K562 (cell line): ENCODE measurements at regions not wholly inside any gene's neighbourhood (a gene's known extent, or its start where the extent isn't known, plus 50 kb on each side); places are given as distances from the start of the nearest gene placed in this dataset.

ENCODE experiments used
- ATAC-seq: fragments of 200-7000 bp; cut with Tn5 transposase; 3 replicates; pipeline ENCODE4 v1.9.1; 2020; ENCODE audit warnings: moderate library complexity
- BruUV-seq: library from RNA; stranded (reverse); fragments of 400-500 nt; replicated peaks from 2 replicates; lab custom pipeline; 2021; lab: Mats Ljungman, UMichigan
- CTCF ChIA-PET: fragments of 300-600 bp; formaldehyde crosslinking; extraction: SDS; loops from one replicate; lab custom pipeline; 2021; ENCODE audit warnings: low intra/inter-chr PET ratio; lab: Yijun Ruan, JAX
- POLR2A ChIA-PET: fragments of 300-600, 350-650 bp; sonication (Branson Sonifier 250); formaldehyde crosslinking; extraction: SDS; loops from one replicate; lab custom pipeline; 2021; ENCODE audit warnings: antibody characterized with exemption, inconsistent platforms; lab: Yijun Ruan, JAX
- DNase-seq, 4 experiments: peaks; one replicate each; pipeline versions ENCODE4 v3.0.0 to v3.0.0-alpha.2; 2011 to 2018; ENCODE audit warnings: low spot score in 3 of 4, mixed read lengths in 3 of 4; ENCODE audit errors: extremely low read depth in 1 of 4
- FAIRE-seq: peaks from 2 replicates; lab custom pipeline; 2011; peaks lifted over from hg19 to GRCh38; lab: Jason Lieb, UNC
- H2AFZ ChIP-seq: 2 replicates; pipeline ENCODE4 v1.6.0; 2011; ENCODE audit warnings: low read depth, low read length, control low read depth, inconsistent platforms
- H3K27ac ChIP-seq: fragments of 200-600 bp; 3 replicates; pipeline ENCODE4 v1.8.0; 2011; ENCODE audit warnings: low read depth, mild to moderate bottlenecking, control low read depth, inconsistent platforms, low read length, moderate library complexity, mixed read lengths; ENCODE audit errors: extremely low read depth
- H3K27me3 ChIP-seq, 2 experiments: fragments of 300-600 bp in 1 of 2; 2 replicates in 1 of 2; 3 replicates in 1 of 2; pipeline versions ENCODE4 v1.6.0 to v1.8.0; 2011; ENCODE audit warnings: inconsistent platforms in 2 of 2, low read length in 2 of 2, mild to moderate bottlenecking in 1 of 2, mixed read lengths in 1 of 2, moderate library complexity in 1 of 2; ENCODE audit not compliant: control insufficient read depth in 2 of 2, insufficient read depth in 2 of 2
- H3K36me3 ChIP-seq: fragments of 300-600 bp; 3 replicates; pipeline ENCODE4 v1.8.0; 2011; ENCODE audit warnings: mild to moderate bottlenecking, low read length, inconsistent platforms; ENCODE audit not compliant: control insufficient read depth, insufficient read depth
- H3K4me1 ChIP-seq, 2 experiments: fragments of 200-600 bp in 1 of 2; replicated peaks in 1 of 2; 2 replicates in 1 of 2; 3 replicates in 1 of 2; pipeline versions ENCODE4 v1.5.1 to v1.8.0; 2011; ENCODE audit warnings: inconsistent platforms in 2 of 2, low read length in 2 of 2, mild to moderate bottlenecking in 1 of 2, mixed read lengths in 1 of 2, moderate library complexity in 1 of 2; ENCODE audit not compliant: control insufficient read depth in 2 of 2, insufficient read depth in 2 of 2
- H3K4me2 ChIP-seq: 2 replicates; pipeline ENCODE4 v1.6.1; 2011; ENCODE audit warnings: low read length, control low read depth, inconsistent platforms, mixed read lengths; ENCODE audit not compliant: insufficient read depth
- H3K4me3 ChIP-seq: fragments of 200-600 bp; sonication (generic), shearing (Covaris generic); 2 replicates; pipeline ENCODE4 v1.5.1; 2016; ENCODE audit warnings: control low read depth, inconsistent platforms
- H3K79me2 ChIP-seq: fragments of 200-600 bp; 3 replicates; pipeline ENCODE4 v1.8.0; 2011; ENCODE audit warnings: low read length, inconsistent platforms; ENCODE audit not compliant: control insufficient read depth, insufficient read depth
- H3K9ac ChIP-seq, 2 experiments: 2 replicates each; pipeline versions ENCODE4 v1.6.0 to v1.6.1; 2011; ENCODE audit warnings: low read depth in 2 of 2, low read length in 2 of 2, control low read depth in 1 of 2, inconsistent platforms in 1 of 2, mild to moderate bottlenecking in 1 of 2, mixed read lengths in 1 of 2; ENCODE audit not compliant: insufficient read depth in 1 of 2
- H3K9me1 ChIP-seq: one replicate; pipeline ENCODE4 v1.6.0; 2011; ENCODE audit warnings: inconsistent platforms, mild to moderate bottlenecking, low read length, moderate library complexity; ENCODE audit not compliant: control insufficient read depth, insufficient read depth
- H3K9me3 ChIP-seq: replicated peaks from 2 replicates; pipeline ENCODE4 v1.5.1; 2011; ENCODE audit warnings: low read depth, low read length, inconsistent platforms; ENCODE audit not compliant: control insufficient read depth, insufficient read depth
- H4K20me1 ChIP-seq: replicated peaks from 2 replicates; pipeline ENCODE4 v1.6.1; 2011; ENCODE audit warnings: low read length, inconsistent platforms, mixed read lengths; ENCODE audit not compliant: control insufficient read depth, insufficient read depth
- AFF1 ChIP-seq, 2 experiments: fragments of 450-650 bp; IDR thresholded peaks; 2 replicates each; pipeline ENCODE4 v1.6.1; 2018; ENCODE audit warnings: mild to moderate bottlenecking in 2 of 2, low read depth in 1 of 2; ENCODE audit not compliant: partially characterized antibody in 2 of 2
- CHD2 ChIP-seq: IDR thresholded peaks from 2 replicates; pipeline ENCODE4 v1.6.1; 2011; ENCODE audit warnings: low read depth, low read length
- CREBBP ChIP-seq: IDR thresholded peaks from one replicate; pipeline ENCODE4 v1.6.1; 2012; ENCODE audit warnings: low read depth, mild to moderate bottlenecking, control low read depth, inconsistent platforms, low read length
- MAFF ChIP-seq: IDR thresholded peaks from 2 replicates; pipeline ENCODE4 v1.6.1; 2012; ENCODE audit warnings: low read length, improper control_type of control experiment
- PBX2 ChIP-seq, 2 experiments: IDR thresholded peaks in 1 of 2; conservative IDR thresholded peaks in 1 of 2; 2 replicates each; pipeline ENCODE4 v1.6.1; 2016; ENCODE audit warnings: low read depth in 2 of 2, mild to moderate bottlenecking in 1 of 2, missing compliant biosample characterization in 1 of 2, missing genetic modification characterization in 1 of 2, moderate library complexity in 1 of 2
- RNF2 ChIP-seq: sonication (generic); IDR thresholded peaks from 2 replicates; pipeline ENCODE4 v1.6.1; 2016
- ZFP36 ChIP-seq: fragments of 150-350 bp; IDR thresholded peaks from 2 replicates; pipeline ENCODE4 v1.6.1; 2018; ENCODE audit warnings: low read length, low read depth; ENCODE audit not compliant: partially characterized antibody
- ZNF436 ChIP-seq: fragments of 250-450, 450-650 bp; sonication (Bioruptor Pico); formaldehyde crosslinking; IDR thresholded peaks from 2 replicates; pipeline ENCODE4 v1.7.0; 2020; ENCODE audit warnings: mild to moderate bottlenecking
- ZNF57 ChIP-seq: fragments of 450-650 bp; formaldehyde crosslinking; IDR thresholded peaks from 2 replicates; pipeline ENCODE4 v1.4.0; 2020; ENCODE audit warnings: mild to moderate bottlenecking, moderate library complexity
- ZNF707 ChIP-seq: fragments of 250-450 bp; sonication (Bioruptor Pico); conservative IDR thresholded peaks from 2 replicates; pipeline ENCODE4 v1.8.0; 2022; ENCODE audit warnings: inconsistent platforms, mild to moderate bottlenecking, moderate library complexity
- ZNF77 ChIP-seq: fragments of 250-450 bp; sonication (Bioruptor Pico); IDR thresholded peaks from 2 replicates; pipeline ENCODE4 v1.5.0; 2020
- whole genome bisulfite sequencing: fragments of 100-300 bp; shearing (Covaris generic); methylation state at CpG from one replicate; pipeline ENCODE4 v1.1.6; 2016; ENCODE audit warnings: low coverage, mixed read lengths; ENCODE audit not compliant: insufficient coverage; ENCODE audit errors: missing lambda C conversion rate; 5-methylcytosine and 5-hydroxymethylcytosine counted together
- in situ Hi-C: fragments of 300-500 bp; cut with MboI; formaldehyde crosslinking; loops from 4 replicates; pipeline ENCODE4 v1.15.0; 2018; ENCODE audit warnings: inconsistent platforms, mixed read lengths
- intact Hi-C: fragments of 100-400 bp; cut with micrococcal nuclease; formaldehyde crosslinking; loops from 2 replicates; pipeline ENCODE4 v1.14.2; 2022
- TF ChIP-seq, protein P1 (sequence below): fragments of 450-650 bp; formaldehyde crosslinking; conservative IDR thresholded peaks from 2 replicates; pipeline ENCODE4 v1.4.0; 2022; ENCODE audit warnings: mild to moderate bottlenecking, missing genetic modification characterization
- TF ChIP-seq, protein P2 (sequence below): IDR thresholded peaks from 2 replicates; pipeline ENCODE4 v1.6.1; 2012; ENCODE audit warnings: low read depth, low read length, improper control_type of control experiment, borderline replicate concordance

DNA sequence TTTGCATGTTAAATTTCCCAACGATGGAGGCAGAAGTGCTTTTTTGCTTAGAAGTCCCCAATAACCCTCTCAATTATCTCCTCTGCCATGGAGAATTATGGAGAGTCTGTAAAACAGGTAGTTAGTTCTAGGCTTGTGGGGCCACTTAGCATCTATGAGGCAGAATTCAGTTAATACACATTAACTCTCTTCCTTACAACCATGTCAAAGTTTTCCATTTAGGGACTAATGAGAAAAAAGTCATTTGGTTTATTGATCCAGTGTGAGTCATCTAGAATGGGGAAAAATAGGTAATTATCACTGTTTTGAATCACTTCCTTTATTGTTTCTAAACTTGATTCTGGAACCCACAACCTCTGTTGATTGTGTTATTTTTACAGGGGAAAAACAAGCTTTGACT is 229.1 kb upstream of the COX10 start:
- no peak for FAIRE-seq
- Histone ChIP-seq H4K20me1 (no peaks in the 10 kb centered on the region), H3K9ac (no peak overlapping the region), H3K4me1 (no peaks in the 10 kb centered on the region), H3K9me3 (no peaks in the 10 kb centered on the region), H3K79me2 (no peaks in the 10 kb centered on the region), H3K27me3 (no peaks in the 10 kb centered on the region), H2AFZ (no peak overlapping the region), H3K9me1 (no peaks in the 10 kb centered on the region), H3K36me3 (no peaks in the 10 kb centered on the region), H3K4me3 (no peak overlapping the region), H3K4me2 (no peak overlapping the region), H3K27ac (no peak overlapping the region)
- BruUV-seq: no TSS peak
- POLR2A ChIA-PET: no interaction called here
- DNase-seq: no peak
- 11% methylated on average over 1 of the region's 1 CpG for WGBS
- intact Hi-C loops (no loop called here), in situ Hi-C loops (no loop called here)
- CTCF ChIA-PET: no interaction called here
- no peak for ATAC-seq
- TF ChIP-seq PBX2 (CRISPR knock-in tag; IDR thresholded peaks at IDR 0.05; ENCODE audit: low read depth) (no peak), PBX2 (tag; conservative IDR thresholded peaks at IDR 0.05; ENCODE audit: low read depth) (no peak), MAFF (no peak), ZNF77 (CRISPR knock-in tag) (no peak), AFF1 (IDR thresholded peaks at IDR 0.05; ENCODE audit: low read depth in 1 of 2, partially characterized antibody in 2 of 2) (no peak), ZFP36 (no peak), CREBBP (no peak), ZNF436 (CRISPR knock-in tag) (no peak), CHD2 (no peak), ZNF707 (CRISPR knock-in tag) (no peak), RNF2 (no peak), ZNF57 (CRISPR knock-in tag) (no peak)
- TF ChIP-seq, protein P1, sequence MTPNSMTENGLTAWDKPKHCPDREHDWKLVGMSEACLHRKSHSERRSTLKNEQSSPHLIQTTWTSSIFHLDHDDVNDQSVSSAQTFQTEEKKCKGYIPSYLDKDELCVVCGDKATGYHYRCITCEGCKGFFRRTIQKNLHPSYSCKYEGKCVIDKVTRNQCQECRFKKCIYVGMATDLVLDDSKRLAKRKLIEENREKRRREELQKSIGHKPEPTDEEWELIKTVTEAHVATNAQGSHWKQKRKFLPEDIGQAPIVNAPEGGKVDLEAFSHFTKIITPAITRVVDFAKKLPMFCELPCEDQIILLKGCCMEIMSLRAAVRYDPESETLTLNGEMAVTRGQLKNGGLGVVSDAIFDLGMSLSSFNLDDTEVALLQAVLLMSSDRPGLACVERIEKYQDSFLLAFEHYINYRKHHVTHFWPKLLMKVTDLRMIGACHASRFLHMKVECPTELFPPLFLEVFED: no peak
- TF ChIP-seq, protein P2, sequence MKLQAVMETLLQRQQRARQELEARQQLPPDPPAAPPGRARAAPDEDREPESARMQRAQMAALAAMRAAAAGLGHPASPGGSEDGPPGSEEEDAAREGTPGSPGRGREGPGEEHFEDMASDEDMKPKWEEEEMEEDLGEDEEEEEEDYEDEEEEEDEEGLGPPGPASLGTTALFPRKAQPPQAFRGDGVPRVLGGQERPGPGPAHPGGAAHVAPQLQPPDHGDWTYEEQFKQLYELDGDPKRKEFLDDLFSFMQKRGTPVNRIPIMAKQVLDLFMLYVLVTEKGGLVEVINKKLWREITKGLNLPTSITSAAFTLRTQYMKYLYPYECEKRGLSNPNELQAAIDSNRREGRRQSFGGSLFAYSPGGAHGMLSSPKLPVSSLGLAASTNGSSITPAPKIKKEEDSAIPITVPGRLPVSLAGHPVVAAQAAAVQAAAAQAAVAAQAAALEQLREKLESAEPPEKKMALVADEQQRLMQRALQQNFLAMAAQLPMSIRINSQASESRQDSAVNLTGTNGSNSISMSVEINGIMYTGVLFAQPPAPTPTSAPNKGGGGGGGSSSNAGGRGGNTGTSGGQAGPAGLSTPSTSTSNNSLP: no peak
